K562 (cell line): ENCODE measurements at regions not wholly inside any gene's neighbourhood (a gene's known extent, or its start where the extent isn't known, plus 50 kb on each side); places are given as distances from the start of the nearest gene placed in this dataset.

Source experiments
- ATAC-seq: fragments of 200-7000 bp; cut with Tn5 transposase; 3 replicates; pipeline ENCODE4 v1.9.1; 2020; ENCODE audit warnings: moderate library complexity
- BruUV-seq: library from RNA; stranded (reverse); fragments of 400-500 nt; replicated peaks from 2 replicates; lab custom pipeline; 2021; lab: Mats Ljungman, UMichigan
- CTCF ChIA-PET: fragments of 300-600 bp; formaldehyde crosslinking; extraction: SDS; loops from one replicate; lab custom pipeline; 2021; ENCODE audit warnings: low intra/inter-chr PET ratio; lab: Yijun Ruan, JAX
- POLR2A ChIA-PET: fragments of 300-600, 350-650 bp; sonication (Branson Sonifier 250); formaldehyde crosslinking; extraction: SDS; loops from one replicate; lab custom pipeline; 2021; ENCODE audit warnings: antibody characterized with exemption, inconsistent platforms; lab: Yijun Ruan, JAX
- DNase-seq, 4 experiments: peaks; one replicate each; pipeline versions ENCODE4 v3.0.0 to v3.0.0-alpha.2; 2011 to 2018; ENCODE audit warnings: low spot score in 3 of 4, mixed read lengths in 3 of 4; ENCODE audit errors: extremely low read depth in 1 of 4
- FAIRE-seq: peaks from 2 replicates; lab custom pipeline; 2011; peaks lifted over from hg19 to GRCh38; lab: Jason Lieb, UNC
- H2AFZ ChIP-seq: 2 replicates; pipeline ENCODE4 v1.6.0; 2011; ENCODE audit warnings: low read depth, low read length, control low read depth, inconsistent platforms
- H3K27ac ChIP-seq: fragments of 200-600 bp; 3 replicates; pipeline ENCODE4 v1.8.0; 2011; ENCODE audit warnings: low read depth, mild to moderate bottlenecking, control low read depth, inconsistent platforms, low read length, moderate library complexity, mixed read lengths; ENCODE audit errors: extremely low read depth
- H3K27me3 ChIP-seq, 2 experiments: fragments of 300-600 bp in 1 of 2; 2 replicates in 1 of 2; 3 replicates in 1 of 2; pipeline versions ENCODE4 v1.6.0 to v1.8.0; 2011; ENCODE audit warnings: inconsistent platforms in 2 of 2, low read length in 2 of 2, mild to moderate bottlenecking in 1 of 2, mixed read lengths in 1 of 2, moderate library complexity in 1 of 2; ENCODE audit not compliant: control insufficient read depth in 2 of 2, insufficient read depth in 2 of 2
- H3K36me3 ChIP-seq: fragments of 300-600 bp; 3 replicates; pipeline ENCODE4 v1.8.0; 2011; ENCODE audit warnings: mild to moderate bottlenecking, low read length, inconsistent platforms; ENCODE audit not compliant: control insufficient read depth, insufficient read depth
- H3K4me1 ChIP-seq, 2 experiments: fragments of 200-600 bp in 1 of 2; replicated peaks in 1 of 2; 2 replicates in 1 of 2; 3 replicates in 1 of 2; pipeline versions ENCODE4 v1.5.1 to v1.8.0; 2011; ENCODE audit warnings: inconsistent platforms in 2 of 2, low read length in 2 of 2, mild to moderate bottlenecking in 1 of 2, mixed read lengths in 1 of 2, moderate library complexity in 1 of 2; ENCODE audit not compliant: control insufficient read depth in 2 of 2, insufficient read depth in 2 of 2
- H3K4me2 ChIP-seq: 2 replicates; pipeline ENCODE4 v1.6.1; 2011; ENCODE audit warnings: low read length, control low read depth, inconsistent platforms, mixed read lengths; ENCODE audit not compliant: insufficient read depth
- H3K4me3 ChIP-seq: fragments of 200-600 bp; sonication (generic), shearing (Covaris generic); 2 replicates; pipeline ENCODE4 v1.5.1; 2016; ENCODE audit warnings: control low read depth, inconsistent platforms
- H3K79me2 ChIP-seq: fragments of 200-600 bp; 3 replicates; pipeline ENCODE4 v1.8.0; 2011; ENCODE audit warnings: low read length, inconsistent platforms; ENCODE audit not compliant: control insufficient read depth, insufficient read depth
- H3K9ac ChIP-seq, 2 experiments: 2 replicates each; pipeline versions ENCODE4 v1.6.0 to v1.6.1; 2011; ENCODE audit warnings: low read depth in 2 of 2, low read length in 2 of 2, control low read depth in 1 of 2, inconsistent platforms in 1 of 2, mild to moderate bottlenecking in 1 of 2, mixed read lengths in 1 of 2; ENCODE audit not compliant: insufficient read depth in 1 of 2
- H3K9me1 ChIP-seq: one replicate; pipeline ENCODE4 v1.6.0; 2011; ENCODE audit warnings: inconsistent platforms, mild to moderate bottlenecking, low read length, moderate library complexity; ENCODE audit not compliant: control insufficient read depth, insufficient read depth
- H3K9me3 ChIP-seq: replicated peaks from 2 replicates; pipeline ENCODE4 v1.5.1; 2011; ENCODE audit warnings: low read depth, low read length, inconsistent platforms; ENCODE audit not compliant: control insufficient read depth, insufficient read depth
- H4K20me1 ChIP-seq: replicated peaks from 2 replicates; pipeline ENCODE4 v1.6.1; 2011; ENCODE audit warnings: low read length, inconsistent platforms, mixed read lengths; ENCODE audit not compliant: control insufficient read depth, insufficient read depth
- ARID4B ChIP-seq: sonication (generic); formaldehyde crosslinking; IDR thresholded peaks from 2 replicates; pipeline ENCODE4 v1.8.0; 2022; ENCODE audit warnings: mild to moderate bottlenecking, missing genetic modification reagents
- BCLAF1 ChIP-seq, 2 experiments: fragments of 450-650 bp in 1 of 2; IDR thresholded peaks; 2 replicates each; pipeline ENCODE4 v1.6.1; 2011 to 2017; ENCODE audit warnings: low read depth in 2 of 2, antibody characterized with exemption in 1 of 2, borderline replicate concordance in 1 of 2, low read length in 1 of 2, mild to moderate bottlenecking in 1 of 2, mixed read lengths in 1 of 2; ENCODE audit not compliant: control insufficient read depth in 1 of 2
- CGGBP1 ChIP-seq: fragments of 250-450 bp; sonication (Bioruptor Pico); IDR thresholded peaks from 2 replicates; pipeline ENCODE4 v1.9.0; 2021; ENCODE audit warnings: mild to moderate bottlenecking
- HDAC3 ChIP-seq: fragments of 450-650 bp; IDR thresholded peaks from 2 replicates; pipeline ENCODE4 v1.6.1; 2018; ENCODE audit warnings: borderline replicate concordance, mild to moderate bottlenecking, moderate library complexity; ENCODE audit not compliant: partially characterized antibody
- HEY1 ChIP-seq: fragments of 250-450 bp; sonication (Bioruptor Pico); IDR thresholded peaks from 2 replicates; pipeline ENCODE4 v1.5.0; 2020; ENCODE audit warnings: mild to moderate bottlenecking, moderate library complexity, borderline replicate concordance
- POLR3G ChIP-seq: IDR thresholded peaks from 2 replicates; pipeline ENCODE4 v1.6.1; 2011; ENCODE audit not compliant: insufficient read length, insufficient replicate concordance; ENCODE audit errors: extremely low read depth
- RNF219 ChIP-seq: fragments of 250-450 bp; sonication (Bioruptor Pico); IDR thresholded peaks from 2 replicates; pipeline ENCODE4 v1.5.0; 2022; ENCODE audit warnings: mild to moderate bottlenecking
- SNAPC5 ChIP-seq: fragments of 250-450 bp; sonication (Bioruptor Pico); IDR thresholded peaks from 2 replicates; pipeline ENCODE4 v1.8.0; 2021; ENCODE audit warnings: moderate library complexity, mild to moderate bottlenecking, inconsistent platforms
- SRSF3 ChIP-seq: fragments of 200-400 bp; formaldehyde crosslinking; IDR thresholded peaks from 2 replicates; pipeline ENCODE4 v1.6.1; 2016; ENCODE audit warnings: mild to moderate bottlenecking, low read length, moderate library complexity; ENCODE audit not compliant: insufficient read depth
- SRSF7 ChIP-seq: fragments of 200-400 bp; formaldehyde crosslinking; optimal IDR thresholded peaks from 2 replicates; pipeline ENCODE3; 2017; ENCODE audit warnings: mild to moderate bottlenecking, low read depth, low read length
- XRCC3 ChIP-seq: fragments of 450-650 bp; IDR thresholded peaks from 2 replicates; pipeline ENCODE4 v1.6.1; 2017; ENCODE audit warnings: mild to moderate bottlenecking, moderate library complexity
- XRCC5 ChIP-seq: fragments of 200-400 bp; formaldehyde crosslinking; IDR thresholded peaks from 2 replicates; pipeline ENCODE4 v1.6.1; 2017; ENCODE audit warnings: low read depth, mild to moderate bottlenecking, low read length
- WGBS: fragments of 100-300 bp; shearing (Covaris generic); methylation state at CpG from one replicate; pipeline ENCODE4 v1.1.6; 2016; ENCODE audit warnings: low coverage, mixed read lengths; ENCODE audit not compliant: insufficient coverage; ENCODE audit errors: missing lambda C conversion rate; 5-methylcytosine and 5-hydroxymethylcytosine counted together
- in situ Hi-C: fragments of 300-500 bp; cut with MboI; formaldehyde crosslinking; loops from 4 replicates; pipeline ENCODE4 v1.15.0; 2018; ENCODE audit warnings: inconsistent platforms, mixed read lengths
- intact Hi-C: fragments of 100-400 bp; cut with micrococcal nuclease; formaldehyde crosslinking; loops from 2 replicates; pipeline ENCODE4 v1.14.2; 2022

GRCh38 chr12:74610711-74611110 is 73.1 kb downstream of the ATXN7L3B start:
- ChIA-PET CTCF (no interaction called here), POLR2A (no interaction called here)
- intact Hi-C loops (no loop called here), in situ Hi-C loops (no loop called here)
- Histone ChIP-seq H4K20me1 (no peaks in the 10 kb centered on the region), H3K27ac (no peak overlapping the region), H3K9me3 (no peaks in the 10 kb centered on the region), H3K36me3 (no peaks in the 10 kb centered on the region), H3K9ac (no peak overlapping the region), H3K4me1 (no peaks in the 10 kb centered on the region), H3K4me3 (no peak overlapping the region), H3K79me2 (no peaks in the 10 kb centered on the region), H3K4me2 (no peak overlapping the region), H3K27me3 (no peaks in the 10 kb centered on the region), H2AFZ (no peak overlapping the region), H3K9me1 (no peaks in the 10 kb centered on the region)
- no TSS peak for BruUV-seq
- ATAC-seq = no peak
- DNase-seq = no peak
- no peak for FAIRE-seq
- 0% methylated on average over 3 of the region's 3 CpGs for WGBS
- TF ChIP-seq SRSF3 = no peak
- TF ChIP-seq ARID4B = no peak
- no peak for TF ChIP-seq XRCC3
- no peak for TF ChIP-seq SRSF7
- TF ChIP-seq HEY1 = no peak
- TF ChIP-seq XRCC5 = no peak
- TF ChIP-seq POLR3G = no peak
- no peak for TF ChIP-seq SNAPC5 (CRISPR knock-in tag)
- TF ChIP-seq CGGBP1 (CRISPR knock-in tag) = no peak
- TF ChIP-seq HDAC3 = no peak
- no peak for TF ChIP-seq BCLAF1 (IDR thresholded peaks at IDR 0.05; ENCODE audit: borderline replicate concordance in 1 of 2, control insufficient read depth in 1 of 2, low read depth in 2 of 2, low read length in 1 of 2)
- no peak for TF ChIP-seq RNF219
